Activated T-cell treated with anti-CD3 and anti-CD28 coated beads, Interleukin-2, amount 50 U/mL, for 72 hours (primary cell): ENCODE measurements at regions not wholly inside any gene's neighbourhood (a gene's known extent, or its start where the extent isn't known, plus 50 kb on each side); places are given as distances from the start of the nearest gene placed in this dataset.
A peak's percentile ranks its signal among the peaks of the same experiment; 100 is the strongest.
"Not testable (repeated sequence)": the region's sequence is repeated elsewhere in the genome, so short reads cannot be mapped to it uniquely, and the experiment has no call there.

Experiments used
- ATAC-seq, 2 donors: fragments of 150-1000 bp; cut with Tn5 transposase; replicated peaks in 1 of 2; 2 replicates each; pipeline ENCODE4 v1.10.0; 2021; ENCODE audit warnings: moderate library complexity in 2 of 2, mild to moderate bottlenecking in 1 of 2
- DNase-seq, 2 donors: peaks; one replicate each; pipeline ENCODE4 v3.0.0; 2021 to 2022; ENCODE audit warnings: mixed read lengths in 1 of 2
- H3K27ac Mint-ChIP-seq: one replicate; pipeline ENCODE4 v1.8.0; 2022; ENCODE audit warnings: mild to moderate bottlenecking, moderate library complexity, mixed read lengths
- H3K27me3 Mint-ChIP-seq: one replicate; pipeline ENCODE4 v1.8.0; 2022; ENCODE audit warnings: low read depth, mixed read lengths
- H3K36me3 Mint-ChIP-seq, 2 donors: one replicate each; pipeline ENCODE4 v1.8.0; 2022; ENCODE audit warnings: mixed read lengths in 2 of 2, mild to moderate bottlenecking in 1 of 2; ENCODE audit not compliant: insufficient read depth in 2 of 2
- H3K4me1 Mint-ChIP-seq: one replicate; pipeline ENCODE4 v1.8.0; 2022; ENCODE audit warnings: low read depth, mixed read lengths
- H3K4me3 Mint-ChIP-seq, 2 donors: one replicate each; pipeline ENCODE4 v1.8.0; 2022; ENCODE audit warnings: mild to moderate bottlenecking in 2 of 2, mixed read lengths in 2 of 2, moderate library complexity in 2 of 2
- H3K9me3 Mint-ChIP-seq, 2 donors: one replicate each; pipeline ENCODE4 v1.8.0; 2022; ENCODE audit warnings: mixed read lengths in 2 of 2

DNA sequence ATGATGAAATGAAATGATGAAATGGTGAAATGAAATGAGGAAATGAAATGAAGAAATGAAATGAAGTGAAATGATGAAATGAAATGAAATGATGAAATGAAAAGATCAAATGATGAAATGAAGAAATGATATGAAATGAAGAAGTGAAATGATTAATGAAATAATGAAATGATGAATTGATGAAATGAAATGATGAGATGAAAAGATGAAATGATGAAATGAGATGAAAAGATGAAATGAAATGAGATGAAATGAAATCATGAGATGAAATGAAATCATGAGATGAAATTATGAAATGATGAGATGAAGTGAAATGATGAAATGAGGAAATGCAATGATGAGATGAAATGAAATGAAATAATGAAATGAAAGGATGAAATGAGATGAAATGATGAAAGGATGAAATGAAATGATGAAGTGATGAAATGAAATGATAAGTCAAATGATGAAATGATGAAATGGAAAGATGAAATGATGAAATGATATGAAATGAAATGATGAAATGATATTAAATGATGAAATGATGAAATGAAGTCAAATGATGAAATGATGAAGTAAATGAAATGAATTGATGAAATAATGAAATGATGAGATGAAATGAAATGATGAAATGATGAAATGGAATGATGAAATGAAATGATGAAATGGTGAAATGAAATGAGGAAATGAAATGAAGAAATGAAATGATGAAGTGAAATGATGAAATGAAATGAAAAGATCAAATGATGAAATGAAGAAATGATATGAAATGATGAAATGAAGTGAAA, 220.9 kb upstream of the VKORC1L1 start:
- H3K9me3 Mint-ChIP-seq, H3K36me3 Mint-ChIP-seq, DNase-seq, ATAC-seq, H3K4me3 Mint-ChIP-seq, H3K27ac Mint-ChIP-seq, H3K27me3 Mint-ChIP-seq, H3K4me1 Mint-ChIP-seq: not testable (repeated sequence)

DNA sequence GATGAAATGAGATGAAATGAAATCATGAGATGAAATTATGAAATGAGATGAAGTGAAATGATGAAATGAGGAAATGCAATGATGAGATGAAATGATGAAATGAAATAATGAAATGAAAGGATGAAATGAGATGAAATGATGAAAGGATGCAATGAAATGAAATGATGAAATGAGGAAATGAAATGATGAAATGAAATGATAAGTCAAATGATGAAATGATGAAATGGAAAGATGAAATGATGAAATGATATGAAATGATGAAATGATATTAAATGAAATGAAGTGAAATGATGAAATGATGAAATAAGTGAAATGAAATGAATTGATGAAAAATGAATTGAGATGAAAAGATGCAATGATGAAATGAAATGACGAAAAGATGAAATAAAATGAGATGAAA, 220.2 kb upstream of the VKORC1L1 start:
- H3K27ac Mint-ChIP-seq, ATAC-seq, H3K27me3 Mint-ChIP-seq, H3K4me1 Mint-ChIP-seq, H3K4me3 Mint-ChIP-seq, DNase-seq, H3K36me3 Mint-ChIP-seq, H3K9me3 Mint-ChIP-seq: not testable (repeated sequence)

DNA sequence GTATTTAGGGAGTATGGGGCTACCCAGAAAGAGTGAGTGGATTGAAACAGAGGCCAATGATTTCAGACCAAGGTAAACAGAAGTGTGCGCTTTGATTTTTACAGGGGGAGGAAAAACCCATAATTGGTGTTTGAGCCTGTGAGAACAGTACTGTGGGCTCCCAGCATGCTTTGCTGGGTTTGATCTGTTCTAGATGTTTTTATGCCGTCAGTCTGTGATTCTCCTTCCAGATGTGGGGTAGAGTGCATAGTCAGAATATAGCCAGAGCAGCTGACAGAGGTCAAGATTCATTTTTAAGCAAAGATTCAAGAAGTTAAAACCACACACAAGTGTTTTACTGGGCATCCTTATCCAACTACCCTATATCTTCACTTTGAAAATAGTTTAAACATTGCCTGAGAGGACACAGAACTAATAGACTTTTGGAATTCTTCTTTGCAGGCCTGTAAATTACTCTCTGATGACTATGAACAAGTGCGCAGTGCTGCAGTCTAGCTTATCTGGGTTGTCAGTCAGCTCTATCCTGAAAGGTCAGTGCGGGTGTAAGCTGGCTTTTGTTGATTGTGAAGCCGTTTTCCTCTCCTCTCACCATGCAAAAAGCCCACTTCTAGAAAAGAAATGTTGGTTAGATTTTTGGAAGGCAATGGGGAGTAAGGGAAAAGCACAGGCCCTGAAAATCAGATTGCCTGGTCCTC, 216.2 kb upstream of the VKORC1L1 start:
- ATAC-seq, DNase-seq, H3K4me3 Mint-ChIP-seq, H3K4me1 Mint-ChIP-seq, H3K27ac Mint-ChIP-seq, H3K27me3 Mint-ChIP-seq, H3K36me3 Mint-ChIP-seq, H3K9me3 Mint-ChIP-seq: not testable (repeated sequence)

DNA sequence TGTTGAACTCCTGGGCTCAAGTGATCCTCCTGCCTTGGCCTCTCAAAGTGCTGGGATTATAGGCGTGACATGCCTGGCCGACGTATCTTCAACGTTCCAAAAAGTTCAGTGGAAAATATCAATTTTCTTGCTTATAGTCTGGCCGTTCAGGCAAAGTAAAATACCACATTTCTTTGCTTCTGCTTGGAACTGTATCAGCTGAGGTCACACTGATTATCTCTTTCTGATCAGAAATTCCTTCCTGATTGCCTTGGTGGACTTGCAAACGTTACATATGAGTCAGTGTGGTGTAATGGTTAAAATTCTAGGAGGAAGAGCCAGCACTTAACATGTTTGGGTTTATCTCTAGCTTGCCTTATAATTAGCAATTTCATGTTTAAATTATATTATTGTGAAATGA, 189.5 kb upstream of the VKORC1L1 start:
- H3K27me3 Mint-ChIP-seq, H3K9me3 Mint-ChIP-seq, H3K36me3 Mint-ChIP-seq, H3K4me3 Mint-ChIP-seq, H3K4me1 Mint-ChIP-seq, DNase-seq, H3K27ac Mint-ChIP-seq, ATAC-seq: not testable (repeated sequence)

DNA sequence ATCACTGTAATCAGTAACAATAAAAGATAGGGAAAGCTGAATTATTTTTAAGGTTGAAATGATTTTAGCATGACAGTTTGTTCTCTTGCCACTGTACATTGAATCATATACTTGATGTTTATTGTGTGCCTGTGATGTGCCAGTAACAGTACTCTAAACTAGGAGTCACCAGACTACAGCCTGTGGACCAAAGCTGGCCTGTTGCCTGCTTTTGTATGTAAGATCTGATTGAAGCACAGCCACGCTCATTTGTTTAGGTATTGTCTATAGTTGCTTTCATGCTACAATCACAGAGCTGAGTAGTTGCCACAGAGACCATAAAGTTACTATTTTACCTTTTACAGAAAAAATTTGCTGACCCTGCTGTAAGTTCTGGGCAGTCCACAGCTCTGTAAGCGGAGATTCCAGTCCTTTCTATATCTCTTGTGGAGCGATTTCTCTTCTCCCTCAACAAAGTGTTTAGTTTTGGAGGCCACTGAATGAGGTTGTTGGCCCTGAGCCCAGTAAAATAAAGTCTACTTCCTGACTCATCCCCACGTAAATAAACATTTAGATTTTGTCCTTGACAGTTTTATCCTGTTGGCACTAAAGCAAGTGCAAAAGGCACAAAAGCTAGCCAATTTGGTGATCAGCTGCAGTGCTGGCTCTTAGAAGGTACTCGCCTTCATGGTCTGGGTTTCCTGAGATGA, 173.7 kb upstream of the VKORC1L1 start:
- not testable (repeated sequence) for H3K27me3 Mint-ChIP-seq, DNase-seq, H3K4me1 Mint-ChIP-seq, H3K36me3 Mint-ChIP-seq, H3K9me3 Mint-ChIP-seq, H3K27ac Mint-ChIP-seq, H3K4me3 Mint-ChIP-seq, ATAC-seq

DNA sequence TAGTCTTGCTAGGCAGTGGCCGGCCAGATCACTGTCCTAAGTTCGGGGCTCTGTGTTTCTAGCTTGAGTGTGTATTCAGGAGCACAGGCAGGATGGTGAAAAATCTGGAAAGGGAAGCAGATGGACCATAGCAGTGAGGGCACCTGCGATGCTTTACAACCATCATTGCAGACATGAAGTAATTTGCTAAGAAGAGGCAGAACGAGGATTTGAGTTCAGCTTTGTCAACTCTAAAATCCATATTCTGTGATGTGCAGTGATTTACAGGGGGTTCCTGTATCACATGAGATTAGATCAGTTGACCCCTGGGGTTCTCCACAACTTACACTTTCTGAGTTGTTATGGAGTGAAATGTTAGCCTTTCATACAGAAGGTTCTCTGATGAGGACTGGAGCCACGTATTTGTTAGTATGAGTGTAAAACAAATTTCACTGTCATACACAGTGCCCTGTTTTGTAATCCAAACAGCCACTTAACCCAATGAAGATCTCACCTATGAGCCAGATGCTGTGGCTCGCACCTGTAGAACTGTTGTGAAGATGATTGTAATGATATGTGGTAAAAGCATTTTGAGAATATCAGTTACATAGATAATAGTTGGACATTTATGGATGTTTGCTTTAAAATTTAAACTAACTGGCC, 173.0 kb upstream of the VKORC1L1 start:
- H3K27me3 Mint-ChIP-seq, ATAC-seq, H3K9me3 Mint-ChIP-seq, H3K36me3 Mint-ChIP-seq, H3K27ac Mint-ChIP-seq, H3K4me3 Mint-ChIP-seq, H3K4me1 Mint-ChIP-seq, DNase-seq: not testable (repeated sequence)

DNA sequence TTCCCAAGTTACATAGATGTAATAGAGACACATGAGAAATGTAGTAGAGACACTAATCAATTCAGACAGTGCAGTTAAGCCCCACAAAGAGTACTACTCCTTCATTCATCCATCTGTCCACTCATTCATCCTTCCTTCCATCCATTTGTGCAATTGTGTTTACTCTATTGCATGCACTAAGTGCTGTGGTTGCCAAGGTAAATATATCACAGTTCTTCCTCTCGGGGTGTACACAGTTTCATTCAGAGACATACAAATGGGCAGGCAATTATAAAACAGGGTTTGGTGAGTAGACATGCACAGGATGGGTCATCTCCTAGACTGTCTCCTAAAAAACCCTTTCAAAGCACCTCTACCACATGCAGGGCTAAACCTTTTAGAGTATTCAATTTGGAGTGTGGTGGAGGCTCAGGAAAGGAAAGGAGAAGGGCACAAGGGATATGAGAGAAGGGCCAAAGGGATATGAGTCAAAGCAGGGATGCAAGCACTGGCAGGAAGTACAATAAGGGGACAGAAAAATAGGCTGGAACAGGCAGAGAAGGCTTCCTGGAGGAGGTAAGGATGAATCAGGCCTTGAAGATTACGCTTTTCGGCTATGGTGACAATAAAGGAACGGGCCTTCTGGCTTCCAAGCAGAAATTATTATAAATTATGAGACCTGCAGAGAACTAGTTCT, 153.6 kb upstream of the VKORC1L1 start:
- not testable (repeated sequence) for H3K27ac Mint-ChIP-seq, H3K4me1 Mint-ChIP-seq, H3K9me3 Mint-ChIP-seq, H3K36me3 Mint-ChIP-seq, ATAC-seq, H3K27me3 Mint-ChIP-seq, H3K4me3 Mint-ChIP-seq, DNase-seq

DNA sequence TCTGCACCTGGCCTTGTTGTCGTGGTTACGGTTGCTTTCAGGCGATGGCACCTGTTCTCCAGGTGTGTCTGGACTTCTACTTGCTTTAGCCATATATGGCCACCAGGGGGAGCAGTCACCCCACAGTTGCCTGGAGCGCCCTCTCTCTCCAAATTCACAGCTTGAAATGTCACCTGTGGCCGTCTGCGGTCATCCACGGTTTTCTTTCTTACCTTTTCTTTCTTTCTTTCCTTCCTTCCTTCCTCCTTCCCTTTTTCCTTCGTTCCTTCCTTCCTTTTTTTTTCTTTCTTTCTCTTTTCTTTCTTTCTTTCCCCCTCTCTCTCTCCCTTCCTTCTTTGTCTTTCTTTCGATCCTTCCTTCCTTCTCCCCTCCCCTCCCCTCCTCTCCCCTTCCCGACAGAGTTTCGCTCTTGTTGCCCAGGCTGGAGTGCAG, 150.5 kb upstream of the VKORC1L1 start:
- DNase-seq (peak; percentile 64 to 72), ATAC-seq (peak; percentile 49 to 64)
- H3K4me1 Mint-ChIP-seq = peaks cover 8% of the 10 kb centered on the region
- H3K4me3 Mint-ChIP-seq = no peak overlapping the region
- no peak overlapping the region for H3K27ac Mint-ChIP-seq
- no peaks in the 10 kb centered on the region for H3K36me3 Mint-ChIP-seq
- no peaks in the 10 kb centered on the region for H3K27me3 Mint-ChIP-seq
- H3K9me3 Mint-ChIP-seq = no peaks in the 10 kb centered on the region

DNA sequence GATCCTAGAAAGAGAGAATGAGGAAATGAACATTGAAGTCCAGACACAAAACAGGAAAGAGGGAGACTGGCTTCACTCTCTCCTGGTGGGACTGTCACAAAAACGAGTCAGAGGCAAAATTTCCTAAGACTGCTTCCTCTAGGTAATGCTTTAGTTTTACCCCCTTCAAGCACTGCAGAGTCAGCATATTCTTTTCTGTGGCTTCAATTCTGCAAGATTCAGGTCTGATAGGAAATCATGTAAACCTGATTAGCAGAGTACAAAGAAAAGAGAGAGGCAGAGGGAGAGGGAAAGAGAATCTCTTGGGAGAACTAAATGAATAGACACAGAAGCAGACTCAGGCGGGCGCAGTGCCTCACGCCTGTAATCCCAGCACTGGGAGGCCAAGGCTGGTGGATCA, 145.7 kb upstream of the VKORC1L1 start:
- H3K4me3 Mint-ChIP-seq, H3K36me3 Mint-ChIP-seq, H3K27ac Mint-ChIP-seq, H3K27me3 Mint-ChIP-seq, H3K9me3 Mint-ChIP-seq, DNase-seq, ATAC-seq: not testable (repeated sequence)
- peaks cover 11% of the 10 kb centered on the region for H3K4me1 Mint-ChIP-seq

DNA sequence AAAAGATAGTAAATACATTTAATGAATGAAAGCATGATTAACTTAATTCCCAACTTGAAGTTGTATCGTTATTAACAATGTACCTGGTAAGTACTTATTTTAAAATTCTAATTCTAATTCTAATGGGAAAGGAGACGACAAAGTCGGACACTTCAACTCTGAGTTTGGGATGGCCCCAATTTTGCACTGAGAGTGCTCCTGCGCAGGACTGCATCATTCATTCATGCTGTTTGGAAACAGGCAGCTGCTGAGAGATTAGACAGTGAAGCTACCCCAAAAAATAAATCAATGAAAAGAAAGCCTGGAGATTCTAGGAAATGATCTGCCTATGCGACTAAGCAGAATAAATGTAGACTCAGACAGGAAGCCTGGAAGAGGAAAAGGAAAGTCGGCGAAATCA, 141.7 kb upstream of the VKORC1L1 start:
- no peaks in the 10 kb centered on the region for H3K27me3 Mint-ChIP-seq
- no peaks in the 10 kb centered on the region for H3K36me3 Mint-ChIP-seq

DNA sequence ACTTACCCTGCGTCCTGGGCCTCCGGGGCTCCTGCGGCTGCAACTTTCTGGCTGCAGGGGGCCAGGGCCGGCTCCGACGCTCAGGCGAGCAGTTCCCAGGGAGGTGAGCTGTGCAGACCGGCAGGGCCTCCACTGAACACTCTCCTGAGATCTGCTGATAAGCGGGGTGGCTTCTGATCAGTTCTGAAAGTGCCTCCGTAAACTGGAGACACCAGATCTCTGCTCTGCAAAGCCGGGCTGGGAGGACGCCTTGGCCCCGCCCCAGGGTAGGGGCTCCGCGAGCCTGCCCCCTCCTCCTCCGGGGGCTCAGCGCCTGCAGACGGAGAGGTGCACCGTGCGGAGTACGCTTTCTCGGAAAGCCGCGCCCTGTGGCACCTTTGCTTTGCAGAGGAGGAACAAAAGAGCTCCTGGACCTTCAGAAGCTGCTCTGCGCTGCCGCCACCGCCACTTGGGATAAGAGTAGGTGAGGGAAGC, 141.3 kb upstream of the VKORC1L1 start:
- H3K9me3 Mint-ChIP-seq = no peaks in the 10 kb centered on the region
- ATAC-seq (peak; percentile 62 to 73), DNase-seq (peak in 1 of 2 donors; percentile 14)
- H3K4me1 Mint-ChIP-seq = peaks cover 5% of the 10 kb centered on the region
- H3K27me3 Mint-ChIP-seq = no peaks in the 10 kb centered on the region
- no peaks in the 10 kb centered on the region for H3K36me3 Mint-ChIP-seq
- H3K4me3 Mint-ChIP-seq = peak overlapping the region; percentile 54 to 60
- H3K27ac Mint-ChIP-seq = no peak overlapping the region

More for the DNA sequence above, 141.7 kb upstream of the VKORC1L1 start:
- peaks cover 5% of the 10 kb centered on the region for H3K4me1 Mint-ChIP-seq
- DNase-seq (no peak), ATAC-seq (no peak)
- H3K9me3 Mint-ChIP-seq = no peaks in the 10 kb centered on the region
- peak overlapping the region; percentile 54 to 60 for H3K4me3 Mint-ChIP-seq
- H3K27ac Mint-ChIP-seq = no peak overlapping the region

DNA sequence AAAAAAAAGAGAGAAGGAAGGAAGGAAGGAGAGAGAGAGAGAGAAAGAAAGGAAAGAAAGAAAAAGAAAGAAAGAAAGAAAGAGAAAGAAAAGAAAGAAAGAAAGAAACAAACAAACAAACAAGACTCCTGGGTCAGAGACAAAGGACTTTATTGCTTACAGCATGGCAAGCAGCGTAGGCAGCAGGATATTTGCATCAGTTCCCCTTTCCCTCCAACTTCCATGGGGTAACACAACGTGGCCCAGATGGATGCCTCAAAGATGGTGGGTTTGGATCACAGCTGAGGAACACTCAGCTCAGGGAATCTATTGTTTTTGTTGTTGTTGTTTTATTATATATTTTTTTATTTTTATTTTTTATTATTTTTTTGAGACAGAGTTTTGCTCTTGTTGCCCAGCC, 128.5 kb upstream of the VKORC1L1 start:
- no peaks in the 10 kb centered on the region for H3K27me3 Mint-ChIP-seq
- H3K4me1 Mint-ChIP-seq = peaks cover under 1% of the 10 kb centered on the region
- no peak overlapping the region for H3K27ac Mint-ChIP-seq
- ATAC-seq (no peak), DNase-seq (no peak)
- H3K4me3 Mint-ChIP-seq = no peak overlapping the region
- H3K36me3 Mint-ChIP-seq = peaks cover 3 to 13% of the 10 kb centered on the region in 2 donors
- no peaks in the 10 kb centered on the region for H3K9me3 Mint-ChIP-seq

DNA sequence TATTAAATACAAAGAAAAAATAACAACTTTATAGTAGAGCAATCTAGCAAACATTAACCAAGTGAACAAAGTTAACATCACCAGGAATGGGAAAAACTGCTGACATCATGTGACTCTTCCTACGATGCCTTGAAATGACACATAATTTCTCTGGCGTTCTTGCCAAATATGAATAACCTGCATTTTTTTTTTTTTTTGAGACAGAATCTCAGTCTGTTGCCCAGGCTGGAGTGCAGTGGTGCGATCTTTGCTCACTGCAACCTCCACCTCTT, 126.5 kb upstream of the VKORC1L1 start:
- peaks cover 0 to 9% of the 10 kb centered on the region in 2 donors for H3K36me3 Mint-ChIP-seq
- H3K4me3 Mint-ChIP-seq = no peak overlapping the region
- no peaks in the 10 kb centered on the region for H3K27me3 Mint-ChIP-seq
- no peak for DNase-seq
- H3K4me1 Mint-ChIP-seq = peaks cover 9% of the 10 kb centered on the region
- H3K9me3 Mint-ChIP-seq = no peaks in the 10 kb centered on the region
- no peak for ATAC-seq
- H3K27ac Mint-ChIP-seq = no peak overlapping the region
